ENCODE measurements at regions not wholly inside any gene's neighbourhood (a gene's known extent, or its start where the extent isn't known, plus 50 kb on each side); places are given as distances from the start of the nearest gene placed in this dataset.
"Not testable (repeated sequence)": the region's sequence is repeated elsewhere in the genome, so short reads cannot be mapped to it uniquely, and the experiment has no call there.

GRCh38 chr17:34472363-34472762 lies 107.0 kb upstream of the TMEM132E start:
- no peak for DNase-seq

GRCh38 chr17:34471278-34471677 lies 108.1 kb upstream of the TMEM132E start:
- not testable (repeated sequence) for DNase-seq

- DNase-seq = no peak
These were observed 102.8 kb upstream of the CCL1 start for GRCh38 chr17:34465789-34466188.

- DNase-seq = no peak
These were observed 101.8 kb upstream of the CCL1 start for GRCh38 chr17:34464812-34465211.

GRCh38 chr17:34458266-34458665 lies 95.2 kb upstream of the CCL1 start:
- DNase-seq = no peak

GRCh38 chr17:34456121-34456520 lies 93.1 kb upstream of the CCL1 start:
- no peak for DNase-seq

GRCh38 chr17:34452769-34453168 lies 89.7 kb upstream of the CCL1 start:
- no peak for DNase-seq

GRCh38 chr17:34451313-34451712 lies 88.3 kb upstream of the CCL1 start:
- DNase-seq = no peak

GRCh38 chr17:34447406-34447805 lies 84.4 kb upstream of the CCL1 start:
- no peak for DNase-seq

- DNase-seq = no peak
These were observed 82.1 kb upstream of the CCL1 start for GRCh38 chr17:34445101-34445500.

GRCh38 chr17:34443619-34444469 lies 80.8 kb upstream of the CCL1 start:
- no peak for DNase-seq

- no peak for DNase-seq
These were observed 79.5 kb upstream of the CCL1 start for GRCh38 chr17:34442387-34443111.

GRCh38 chr17:34437188-34437587 lies 74.2 kb upstream of the CCL1 start:
- DNase-seq = no peak

GRCh38 chr17:34436607-34437006 lies 73.6 kb upstream of the CCL1 start:
- no peak for DNase-seq

GRCh38 chr17:34435182-34435928 lies 72.3 kb upstream of the CCL1 start:
- DNase-seq = no peak

- no peak for DNase-seq
These were observed 71.0 kb upstream of the CCL1 start for GRCh38 chr17:34434052-34434451.

GRCh38 chr17:34424814-34425491 lies 61.9 kb upstream of the CCL1 start:
- no peak for DNase-seq

- no peak for DNase-seq
These were observed 61.2 kb upstream of the CCL1 start for GRCh38 chr17:34423978-34424813.

- not testable (repeated sequence) for DNase-seq
These were observed 60.3 kb upstream of the CCL1 start for GRCh38 chr17:34423315-34423714.

- no peak for DNase-seq
These were observed 57.9 kb upstream of the CCL1 start for GRCh38 chr17:34420900-34421299.

GRCh38 chr17:34420254-34420766 lies 57.3 kb upstream of the CCL1 start:
- peak; percentile 41 to 69 for DNase-seq

GRCh38 chr17:34416116-34416515 lies 53.1 kb upstream of the CCL1 start:
- no peak for DNase-seq

Measured in activated CD4-positive, alpha-beta T cell treated with anti-CD3 and anti-CD28 coated beads for 4 hours (primary cell).